ENCODE measurements at regions not wholly inside any gene's neighbourhood (a gene's known extent, or its start where the extent isn't known, plus 50 kb on each side); places are given as distances from the start of the nearest gene placed in this dataset.

DNA sequence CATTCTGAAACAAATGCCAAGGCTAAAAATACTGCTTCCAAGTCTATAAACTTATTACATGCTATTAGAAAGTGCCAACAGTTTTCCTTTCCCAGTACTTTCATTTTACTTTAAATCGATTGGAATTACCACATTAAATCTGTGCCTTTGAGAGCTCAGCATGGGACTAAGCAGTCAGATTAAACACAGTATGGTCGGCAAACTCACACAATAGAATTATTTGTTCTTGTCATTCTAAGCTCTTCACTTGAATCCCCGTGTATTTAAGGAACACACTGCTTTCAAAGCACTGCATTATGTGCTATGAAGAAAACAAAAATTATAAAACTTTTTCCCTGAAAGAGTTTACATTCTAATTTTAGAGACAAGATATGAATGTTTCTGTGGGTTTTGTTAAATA, 444.4 kb upstream of the SLC39A10 start:
- H4K20me1 ChIP-seq (ENCODE audit: insufficient read depth, low read length) = no peaks in the 10 kb centered on the region
- no peak overlapping the region for H3K27ac ChIP-seq (ENCODE audit: low read length)
- no peaks in the 10 kb centered on the region for H3F3A ChIP-seq (ENCODE audit: insufficient read depth, low read length)
- H3K9me3 ChIP-seq (replicated peaks; ENCODE audit: insufficient read depth, low read length) = no peaks in the 10 kb centered on the region
- no peak overlapping the region for H3K4me3 ChIP-seq (ENCODE audit: low read length)
- no peaks in the 10 kb centered on the region for H3K36me3 ChIP-seq (replicated peaks; ENCODE audit: insufficient read depth, low read length)
- TF ChIP-seq EZH2 (optimal IDR thresholded peaks at IDR 0.05; ENCODE audit: low read depth, low read length) (no peak), EZH2phosphoT487 (IDR thresholded peaks at IDR 0.05; ENCODE audit: low read length) (no peak)
- TF ChIP-seq, protein P1, sequence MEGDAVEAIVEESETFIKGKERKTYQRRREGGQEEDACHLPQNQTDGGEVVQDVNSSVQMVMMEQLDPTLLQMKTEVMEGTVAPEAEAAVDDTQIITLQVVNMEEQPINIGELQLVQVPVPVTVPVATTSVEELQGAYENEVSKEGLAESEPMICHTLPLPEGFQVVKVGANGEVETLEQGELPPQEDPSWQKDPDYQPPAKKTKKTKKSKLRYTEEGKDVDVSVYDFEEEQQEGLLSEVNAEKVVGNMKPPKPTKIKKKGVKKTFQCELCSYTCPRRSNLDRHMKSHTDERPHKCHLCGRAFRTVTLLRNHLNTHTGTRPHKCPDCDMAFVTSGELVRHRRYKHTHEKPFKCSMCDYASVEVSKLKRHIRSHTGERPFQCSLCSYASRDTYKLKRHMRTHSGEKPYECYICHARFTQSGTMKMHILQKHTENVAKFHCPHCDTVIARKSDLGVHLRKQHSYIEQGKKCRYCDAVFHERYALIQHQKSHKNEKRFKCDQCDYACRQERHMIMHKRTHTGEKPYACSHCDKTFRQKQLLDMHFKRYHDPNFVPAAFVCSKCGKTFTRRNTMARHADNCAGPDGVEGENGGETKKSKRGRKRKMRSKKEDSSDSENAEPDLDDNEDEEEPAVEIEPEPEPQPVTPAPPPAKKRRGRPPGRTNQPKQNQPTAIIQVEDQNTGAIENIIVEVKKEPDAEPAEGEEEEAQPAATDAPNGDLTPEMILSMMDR (IDR thresholded peaks at IDR 0.05; ENCODE audit: low read length) = no peak
- H3K4me2 ChIP-seq (ENCODE audit: low read depth, low read length) = no peak overlapping the region
- H3K9me2 ChIP-seq (replicated peaks; ENCODE audit: insufficient read depth, low read length) = no peaks in the 10 kb centered on the region
- H3K9ac ChIP-seq (ENCODE audit: low read length) = no peak overlapping the region
- no peaks in the 10 kb centered on the region for H3K79me2 ChIP-seq (ENCODE audit: low read length)
- no peak overlapping the region for H2AFZ ChIP-seq (ENCODE audit: low read length)
- no peak for DNase-seq
- H3K27me3 ChIP-seq (replicated peaks; ENCODE audit: insufficient read depth, low read length) = no peaks in the 10 kb centered on the region
- H3K4me1 ChIP-seq (ENCODE audit: low read length) = no peaks in the 10 kb centered on the region

DNA sequence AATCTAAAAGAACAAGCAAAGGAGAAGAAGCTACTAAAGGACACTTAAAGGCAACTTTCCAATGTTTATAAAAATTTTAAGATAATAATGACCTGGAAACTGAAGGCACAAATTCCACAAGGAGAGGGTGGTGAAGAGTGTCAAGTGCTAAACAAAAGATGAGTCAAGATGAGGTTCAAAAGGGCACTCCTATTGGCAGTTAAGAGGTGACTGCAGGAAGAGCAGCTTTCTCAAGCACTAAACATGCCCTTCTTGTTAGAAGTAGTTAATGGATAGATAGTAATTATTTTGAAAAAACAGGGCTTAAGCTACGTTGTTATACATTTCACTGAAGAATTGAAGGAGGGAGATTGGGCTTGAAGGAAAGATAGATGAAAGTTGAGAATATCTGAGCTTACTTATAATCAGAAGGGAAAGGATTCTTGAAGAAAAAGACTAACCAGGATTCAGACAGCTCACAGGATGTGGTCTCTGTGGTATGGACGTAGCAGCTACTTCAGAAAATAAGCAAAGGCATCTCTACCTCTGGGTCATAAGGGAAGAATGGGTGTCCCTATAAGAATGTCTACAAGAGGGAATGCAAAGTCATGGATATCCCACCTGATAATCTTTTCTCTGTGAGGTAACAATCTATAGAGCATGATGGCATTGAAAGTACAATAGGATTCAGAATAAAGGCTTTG, 454.7 kb upstream of the SLC39A10 start:
- no peak overlapping the region for H3K4me2 ChIP-seq (ENCODE audit: low read depth, low read length)
- no peaks in the 10 kb centered on the region for H3K79me2 ChIP-seq (ENCODE audit: low read length)
- H2AFZ ChIP-seq (ENCODE audit: low read length) = no peak overlapping the region
- H3K9me3 ChIP-seq (replicated peaks; ENCODE audit: insufficient read depth, low read length) = no peaks in the 10 kb centered on the region
- no peaks in the 10 kb centered on the region for H3F3A ChIP-seq (ENCODE audit: insufficient read depth, low read length)
- no peak overlapping the region for H3K4me3 ChIP-seq (ENCODE audit: low read length)
- H3K4me1 ChIP-seq (ENCODE audit: low read length) = no peaks in the 10 kb centered on the region
- H4K20me1 ChIP-seq (ENCODE audit: insufficient read depth, low read length) = no peaks in the 10 kb centered on the region
- H3K36me3 ChIP-seq (replicated peaks; ENCODE audit: insufficient read depth, low read length) = no peaks in the 10 kb centered on the region
- no peaks in the 10 kb centered on the region for H3K27me3 ChIP-seq (replicated peaks; ENCODE audit: insufficient read depth, low read length)
- H3K27ac ChIP-seq (ENCODE audit: low read length) = no peak overlapping the region
- no peak for DNase-seq
- no peaks in the 10 kb centered on the region for H3K9me2 ChIP-seq (replicated peaks; ENCODE audit: insufficient read depth, low read length)
- TF ChIP-seq EZH2 (optimal IDR thresholded peaks at IDR 0.05; ENCODE audit: low read depth, low read length) = no peak
- TF ChIP-seq, protein P1 (IDR thresholded peaks at IDR 0.05; ENCODE audit: low read length) = no peak
- TF ChIP-seq EZH2phosphoT487 (IDR thresholded peaks at IDR 0.05; ENCODE audit: low read length) = no peak
- no peak overlapping the region for H3K9ac ChIP-seq (ENCODE audit: low read length)

DNA sequence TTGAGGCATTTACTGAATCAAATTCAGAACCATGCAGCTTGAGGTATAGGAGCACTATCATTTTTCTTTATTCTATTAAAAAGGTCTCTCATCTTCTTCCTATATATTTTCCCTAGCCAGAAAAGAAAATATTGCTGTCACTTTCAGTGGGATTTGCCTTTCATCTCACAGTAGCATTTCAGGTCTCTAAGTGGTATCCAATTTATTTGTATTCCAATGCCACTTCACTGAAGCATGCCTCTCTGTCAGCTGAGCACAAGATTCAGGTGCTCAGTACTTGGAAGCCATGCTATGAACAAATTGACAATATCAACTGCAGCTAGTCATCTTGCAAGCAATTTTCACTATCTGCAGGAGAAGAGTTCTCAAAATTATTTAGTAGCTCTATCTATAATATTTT, 457.2 kb upstream of the SLC39A10 start:
- H3K4me2 ChIP-seq (ENCODE audit: low read depth, low read length) = no peak overlapping the region
- H3K27me3 ChIP-seq (replicated peaks; ENCODE audit: insufficient read depth, low read length) = no peaks in the 10 kb centered on the region
- H3K9me3 ChIP-seq (replicated peaks; ENCODE audit: insufficient read depth, low read length) = no peaks in the 10 kb centered on the region
- H3K36me3 ChIP-seq (replicated peaks; ENCODE audit: insufficient read depth, low read length) = no peaks in the 10 kb centered on the region
- no peak overlapping the region for H3K27ac ChIP-seq (ENCODE audit: low read length)
- no peaks in the 10 kb centered on the region for H3F3A ChIP-seq (ENCODE audit: insufficient read depth, low read length)
- H3K9me2 ChIP-seq (replicated peaks; ENCODE audit: insufficient read depth, low read length) = no peaks in the 10 kb centered on the region
- H3K4me1 ChIP-seq (ENCODE audit: low read length) = no peaks in the 10 kb centered on the region
- H3K9ac ChIP-seq (ENCODE audit: low read length) = no peak overlapping the region
- TF ChIP-seq EZH2 (optimal IDR thresholded peaks at IDR 0.05; ENCODE audit: low read depth, low read length) (no peak), EZH2phosphoT487 (IDR thresholded peaks at IDR 0.05; ENCODE audit: low read length) (no peak)
- TF ChIP-seq, protein P1 (IDR thresholded peaks at IDR 0.05; ENCODE audit: low read length) = no peak
- H2AFZ ChIP-seq (ENCODE audit: low read length) = no peak overlapping the region
- no peak for DNase-seq
- no peak overlapping the region for H3K4me3 ChIP-seq (ENCODE audit: low read length)
- H3K79me2 ChIP-seq (ENCODE audit: low read length) = no peaks in the 10 kb centered on the region
- H4K20me1 ChIP-seq (ENCODE audit: insufficient read depth, low read length) = no peaks in the 10 kb centered on the region
